AG04449 (cell line): ENCODE measurements at regions not wholly inside any gene's neighbourhood (a gene's known extent, or its start where the extent isn't known, plus 50 kb on each side); places are given as distances from the start of the nearest gene placed in this dataset.

Experiments used
- CTCF ChIA-PET: fragments of 350-600 bp; formaldehyde crosslinking; extraction: SDS; loops from one replicate; lab custom pipeline; 2021; ENCODE audit warnings: antibody characterized with exemption; lab: Yijun Ruan, JAX
- POLR2A ChIA-PET: fragments of 400-600, 350-600 bp; formaldehyde crosslinking; extraction: SDS; loops from one replicate; lab custom pipeline; 2020; ENCODE audit warnings: antibody characterized with exemption, inconsistent platforms; lab: Yijun Ruan, JAX
- DNase-seq: peaks from one replicate; pipeline ENCODE4 v3.0.0-alpha.2; 2010; ENCODE audit warnings: low read depth, low spot score
- H3K4me3 ChIP-seq: 2 replicates; pipeline ENCODE4 v1.5.1; 2011; ENCODE audit warnings: low read depth, mild to moderate bottlenecking, control low read depth, low read length
- TF ChIP-seq, protein P1 (sequence below): IDR thresholded peaks from one replicate; pipeline ENCODE4 v1.5.1; 2011; ENCODE audit warnings: mild to moderate bottlenecking, moderate library complexity, low read length, control low read depth, inconsistent platforms; ENCODE audit not compliant: insufficient read depth; ENCODE audit errors: missing control alignments

- CTCF ChIA-PET: no interaction called here
- no peak for DNase-seq
- no peak overlapping the region for H3K4me3 ChIP-seq
- TF ChIP-seq, protein P1, sequence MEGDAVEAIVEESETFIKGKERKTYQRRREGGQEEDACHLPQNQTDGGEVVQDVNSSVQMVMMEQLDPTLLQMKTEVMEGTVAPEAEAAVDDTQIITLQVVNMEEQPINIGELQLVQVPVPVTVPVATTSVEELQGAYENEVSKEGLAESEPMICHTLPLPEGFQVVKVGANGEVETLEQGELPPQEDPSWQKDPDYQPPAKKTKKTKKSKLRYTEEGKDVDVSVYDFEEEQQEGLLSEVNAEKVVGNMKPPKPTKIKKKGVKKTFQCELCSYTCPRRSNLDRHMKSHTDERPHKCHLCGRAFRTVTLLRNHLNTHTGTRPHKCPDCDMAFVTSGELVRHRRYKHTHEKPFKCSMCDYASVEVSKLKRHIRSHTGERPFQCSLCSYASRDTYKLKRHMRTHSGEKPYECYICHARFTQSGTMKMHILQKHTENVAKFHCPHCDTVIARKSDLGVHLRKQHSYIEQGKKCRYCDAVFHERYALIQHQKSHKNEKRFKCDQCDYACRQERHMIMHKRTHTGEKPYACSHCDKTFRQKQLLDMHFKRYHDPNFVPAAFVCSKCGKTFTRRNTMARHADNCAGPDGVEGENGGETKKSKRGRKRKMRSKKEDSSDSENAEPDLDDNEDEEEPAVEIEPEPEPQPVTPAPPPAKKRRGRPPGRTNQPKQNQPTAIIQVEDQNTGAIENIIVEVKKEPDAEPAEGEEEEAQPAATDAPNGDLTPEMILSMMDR: no peak
- POLR2A ChIA-PET: no interaction called here
These were observed 1528.0 kb downstream of the TECRL start for GRCh38 chr4:62881210-62881609.

- POLR2A ChIA-PET: no interaction called here
- no peak for DNase-seq
- CTCF ChIA-PET: no interaction called here
- H3K4me3 ChIP-seq: no peak overlapping the region
- TF ChIP-seq, protein P1: no peak
These were observed 1536.4 kb downstream of the TECRL start for GRCh38 chr4:62872856-62873255.

GRCh38 chr4:62871078-62871477, 1538.2 kb downstream of the TECRL start:
- no peak overlapping the region for H3K4me3 ChIP-seq
- TF ChIP-seq, protein P1: no peak
- POLR2A ChIA-PET: no interaction called here
- no peak for DNase-seq
- CTCF ChIA-PET: no interaction called here

DNA sequence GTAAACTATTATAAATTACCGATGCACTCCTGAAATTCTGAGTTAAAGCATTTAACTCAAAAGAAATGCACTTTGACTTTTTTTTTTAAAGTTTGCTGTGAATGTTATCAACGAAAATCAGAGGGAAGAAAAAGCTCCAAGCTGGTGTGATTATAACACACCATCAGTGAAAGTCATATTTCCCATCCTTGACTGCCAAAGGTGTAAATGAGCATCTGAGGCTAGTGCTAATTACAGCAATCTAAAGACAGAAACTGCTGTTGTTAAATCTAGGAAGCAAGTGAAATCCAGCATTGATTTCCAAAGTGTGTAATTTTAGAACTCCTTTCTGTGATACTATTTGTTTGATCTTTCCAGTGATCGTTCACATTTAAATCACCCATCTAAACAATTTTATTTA, 1538.8 kb downstream of the TECRL start:
- no peak for DNase-seq
- no peak overlapping the region for H3K4me3 ChIP-seq
- CTCF ChIA-PET: no interaction called here
- TF ChIP-seq, protein P1: no peak
- POLR2A ChIA-PET: no interaction called here

DNA sequence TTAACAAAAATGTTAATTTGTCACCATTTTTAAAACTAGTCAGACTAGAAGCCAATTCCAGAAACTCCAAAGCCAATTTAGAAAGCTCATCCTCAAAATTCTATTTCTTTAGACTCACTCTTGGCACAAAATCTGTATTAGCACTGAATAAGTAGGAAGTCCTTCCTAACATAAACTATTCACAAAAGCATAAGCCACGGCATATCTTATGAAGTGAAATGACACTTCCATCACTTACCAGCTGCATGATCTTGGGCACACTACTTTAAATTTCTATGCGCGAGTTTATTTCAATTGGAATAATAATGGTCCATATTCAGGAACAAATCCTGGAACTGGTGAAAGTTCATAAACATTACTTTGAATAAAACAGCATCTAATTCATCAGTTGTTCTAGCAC, 1544.0 kb downstream of the TECRL start:
- H3K4me3 ChIP-seq: no peak overlapping the region
- TF ChIP-seq, protein P1: no peak
- CTCF ChIA-PET: no interaction called here
- no peak for DNase-seq
- POLR2A ChIA-PET: no interaction called here

GRCh38 chr4:62849696-62850095, 1559.6 kb downstream of the TECRL start:
- no peak for DNase-seq
- ChIA-PET POLR2A (no interaction called here), CTCF (no interaction called here)
- H3K4me3 ChIP-seq: no peak overlapping the region
- TF ChIP-seq, protein P1: no peak
